ENCODE measurements at regions not wholly inside any gene's neighbourhood (a gene's known extent, or its start where the extent isn't known, plus 50 kb on each side); places are given as distances from the start of the nearest gene placed in this dataset.
"Not testable (repeated sequence)": the region's sequence is repeated elsewhere in the genome, so short reads cannot be mapped to it uniquely, and the experiment has no call there.

- DNase-seq = no peak
Measured at GRCh38 chr12:102726686-102727085, 190.4 kb downstream of the PAH start.

DNA sequence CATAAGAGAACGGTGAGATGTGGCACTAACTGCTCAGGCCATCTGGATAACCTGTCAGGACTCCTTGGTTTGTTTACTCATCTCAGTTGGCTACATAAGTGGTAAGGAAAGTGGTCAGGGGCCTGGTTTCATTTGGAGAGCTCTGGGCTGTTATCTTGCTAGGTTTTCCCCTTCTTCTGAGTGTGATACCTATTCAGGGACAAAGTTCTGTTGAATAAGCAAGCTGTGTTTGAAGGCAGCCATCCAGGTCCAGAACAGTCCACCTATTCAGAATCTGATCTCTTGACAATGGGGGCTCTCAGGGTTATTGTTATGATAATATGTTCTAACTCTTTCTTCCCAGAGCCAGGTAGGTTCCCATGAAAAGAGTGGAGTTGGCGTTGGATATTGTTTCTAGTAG is 194.9 kb downstream of the PAH start:
- no peak for DNase-seq

- no peak for DNase-seq
Measured at GRCh38 chr12:102708108-102708507, 208.9 kb downstream of the PAH start.

DNA sequence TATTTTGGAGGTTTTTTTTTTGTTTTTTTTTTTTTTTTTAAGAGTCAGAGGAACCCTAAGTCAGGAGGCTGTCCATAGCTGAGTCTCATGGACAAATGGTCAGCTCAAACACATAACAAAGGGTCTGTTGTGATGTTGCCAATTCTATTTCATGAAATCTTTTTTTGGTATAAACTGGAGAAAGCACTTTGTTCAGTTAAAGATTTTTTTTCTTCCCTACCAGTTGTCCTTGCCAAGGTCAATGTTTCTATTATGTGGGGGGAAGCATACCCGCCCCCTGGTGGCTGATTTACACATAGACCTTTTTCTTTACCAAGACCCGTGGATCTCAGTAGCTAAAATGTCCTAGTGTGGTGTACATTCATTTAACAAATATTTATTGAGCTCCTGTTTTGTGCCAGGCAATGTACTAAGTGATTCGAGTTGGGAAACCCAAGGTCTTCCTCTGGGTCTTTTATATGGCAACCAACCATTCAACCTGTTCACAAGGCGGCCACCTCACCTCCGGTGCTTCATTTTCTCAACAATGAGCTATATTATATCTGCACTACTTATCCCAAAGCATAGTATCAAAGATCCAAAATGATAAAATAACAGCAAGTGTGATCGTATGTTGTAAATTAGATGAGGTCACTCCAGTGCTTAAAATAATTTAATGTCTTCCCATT is 214.5 kb downstream of the PAH start:
- no peak for DNase-seq

GRCh38 chr12:102696045-102696444 is 215.7 kb upstream of the IGF1 start:
- DNase-seq = no peak

DNA sequence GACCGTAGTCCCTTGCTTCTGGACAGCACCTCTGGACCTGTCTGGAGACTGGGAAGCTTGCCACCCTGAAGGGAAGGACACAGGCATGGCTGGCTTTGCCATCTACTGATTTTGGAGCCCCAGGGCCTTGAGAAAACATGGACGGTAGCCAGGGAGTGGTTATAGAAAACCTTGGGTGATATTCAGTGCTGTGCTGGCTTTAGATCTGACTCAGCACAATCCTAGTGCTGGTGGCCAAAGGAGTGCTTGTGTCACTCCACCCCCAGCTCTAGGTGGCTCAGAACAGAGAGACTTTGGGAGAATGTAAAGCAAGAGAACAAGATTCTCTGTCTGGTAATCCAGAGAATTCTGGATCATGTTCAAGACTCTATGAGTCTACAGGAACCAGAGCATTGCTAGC is 214.5 kb upstream of the IGF1 start:
- DNase-seq = no peak

DNA sequence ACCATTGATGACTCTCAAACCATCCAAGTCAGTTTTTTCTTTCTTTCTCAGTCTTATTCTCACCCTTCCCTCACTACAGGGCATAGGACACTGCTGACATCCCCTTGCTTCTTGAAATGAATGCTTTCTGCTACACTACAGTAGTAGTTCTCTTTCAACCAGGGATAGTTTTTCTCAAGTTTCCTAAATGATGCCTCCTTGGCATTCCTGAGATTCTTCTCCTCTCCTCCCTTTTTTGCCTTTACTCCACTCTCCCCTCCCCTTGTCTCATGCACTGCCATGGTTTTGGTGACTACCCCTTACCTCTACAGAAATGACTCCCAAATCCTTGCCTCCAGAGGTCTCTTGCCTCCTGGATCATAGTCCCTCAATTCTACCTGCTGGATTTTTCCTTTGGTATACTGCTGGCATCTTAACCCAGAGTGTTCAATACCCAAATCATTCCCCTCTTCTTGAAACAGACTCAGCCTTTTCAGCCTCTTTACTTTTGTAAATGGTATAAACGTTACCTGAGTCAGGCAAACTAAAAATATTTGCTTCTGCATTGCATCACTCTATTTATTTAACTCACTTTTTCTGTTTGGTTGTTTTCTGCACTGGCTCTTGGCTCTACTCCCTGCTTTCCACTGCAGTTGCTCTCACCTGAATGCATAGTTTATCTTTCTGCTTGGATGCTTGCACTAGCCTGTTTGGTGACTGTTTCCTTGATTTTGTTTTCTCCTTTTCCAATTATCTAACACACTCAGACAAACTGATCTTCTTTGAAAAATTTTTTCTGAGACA is 211.6 kb upstream of the IGF1 start:
- DNase-seq = no peak

- no peak for DNase-seq
Measured at GRCh38 chr12:102690253-102690652, 209.9 kb upstream of the IGF1 start.

GRCh38 chr12:102689701-102690100 is 209.3 kb upstream of the IGF1 start:
- no peak for DNase-seq

GRCh38 chr12:102687523-102687922 is 207.2 kb upstream of the IGF1 start:
- no peak for DNase-seq

- DNase-seq = no peak
Measured at GRCh38 chr12:102685841-102686240, 205.5 kb upstream of the IGF1 start.

- DNase-seq = no peak
Measured at GRCh38 chr12:102685172-102685571, 204.8 kb upstream of the IGF1 start.

GRCh38 chr12:102682366-102683289 is 202.3 kb upstream of the IGF1 start:
- DNase-seq = no peak

DNA sequence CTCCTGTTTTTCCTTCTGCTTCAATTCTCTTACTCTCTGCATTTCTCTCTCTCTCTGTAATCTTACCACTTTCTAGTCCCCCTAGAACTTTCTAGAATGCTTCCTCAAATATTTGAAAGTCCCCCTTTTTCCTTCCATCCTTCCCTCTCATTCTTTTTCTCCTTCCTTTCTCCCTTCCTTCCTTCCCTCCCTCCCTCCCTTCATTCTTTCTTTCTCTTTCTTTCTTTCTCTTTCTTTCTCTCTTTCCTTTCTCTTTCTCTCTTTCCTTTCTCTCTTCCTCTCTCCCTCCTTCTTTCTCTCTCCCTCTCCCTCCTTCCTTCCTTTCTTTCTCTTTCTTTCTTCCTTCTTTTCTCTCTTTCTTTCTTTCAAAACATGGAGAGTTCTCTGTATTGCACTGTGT is 201.4 kb upstream of the IGF1 start:
- no peak for DNase-seq

- DNase-seq = no peak
Measured at GRCh38 chr12:102681309-102681708, 200.9 kb upstream of the IGF1 start.

GRCh38 chr12:102680304-102680703 is 199.9 kb upstream of the IGF1 start:
- no peak for DNase-seq

DNA sequence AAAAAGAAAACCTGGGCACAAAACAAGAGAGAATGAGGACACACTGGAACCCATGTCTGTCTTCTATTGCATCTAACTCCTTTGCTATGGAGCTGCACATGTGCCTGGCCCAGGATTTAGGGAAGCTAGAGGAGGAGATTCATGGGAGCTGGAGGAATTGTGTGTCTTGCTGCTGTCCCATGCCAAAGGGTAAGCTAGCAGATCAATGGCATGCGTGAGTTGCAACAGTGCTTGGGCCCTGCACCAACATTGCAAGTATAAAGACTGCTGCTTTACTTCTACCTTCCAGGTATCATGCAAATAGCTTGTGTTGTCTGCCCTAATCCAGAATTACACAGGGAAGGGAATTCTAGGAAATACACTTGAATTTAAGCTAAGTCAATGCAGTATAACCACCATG is 196.4 kb upstream of the IGF1 start:
- no peak for DNase-seq

- DNase-seq = no peak
Measured at GRCh38 chr12:102675672-102676071, 195.3 kb upstream of the IGF1 start.

DNA sequence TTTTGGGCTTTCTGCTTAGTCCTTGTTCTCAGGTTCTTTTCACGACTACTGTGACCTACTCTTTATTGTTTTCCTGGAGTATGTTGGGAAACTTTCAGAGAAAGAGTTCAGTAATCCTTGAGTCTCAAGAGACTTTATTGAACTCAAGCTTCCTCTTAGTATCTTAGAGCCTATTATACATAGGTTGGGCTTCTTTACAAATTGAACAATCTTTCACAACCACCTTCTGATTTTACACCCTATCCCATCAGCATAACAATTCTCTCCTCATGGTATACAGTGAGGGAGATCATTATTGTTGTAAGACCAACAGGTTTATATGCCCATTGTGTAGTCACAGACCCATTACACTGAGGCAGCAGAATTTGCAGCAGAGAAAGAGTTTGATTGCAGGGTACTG is 193.2 kb upstream of the IGF1 start:
- DNase-seq = no peak

DNA sequence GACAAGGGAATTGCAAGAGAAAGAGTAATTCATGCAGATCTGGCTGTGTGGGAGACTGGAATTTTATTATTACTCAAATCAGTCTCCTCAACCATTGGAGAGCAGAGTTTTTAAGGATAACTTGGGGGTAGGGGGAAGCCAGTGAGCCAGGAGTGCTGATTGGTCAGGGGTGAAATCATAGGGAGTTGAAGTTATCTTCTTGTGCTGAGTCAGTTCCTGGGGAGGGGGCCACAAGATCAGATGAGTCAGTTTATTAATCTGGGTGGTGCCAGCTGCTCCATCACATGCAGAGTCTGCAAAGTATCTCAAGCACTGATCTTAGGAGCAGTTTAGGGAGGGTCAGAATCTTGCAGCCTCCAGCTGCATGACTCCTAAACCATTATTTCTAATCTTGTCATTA is 191.8 kb upstream of the IGF1 start:
- not testable (repeated sequence) for DNase-seq

DNA sequence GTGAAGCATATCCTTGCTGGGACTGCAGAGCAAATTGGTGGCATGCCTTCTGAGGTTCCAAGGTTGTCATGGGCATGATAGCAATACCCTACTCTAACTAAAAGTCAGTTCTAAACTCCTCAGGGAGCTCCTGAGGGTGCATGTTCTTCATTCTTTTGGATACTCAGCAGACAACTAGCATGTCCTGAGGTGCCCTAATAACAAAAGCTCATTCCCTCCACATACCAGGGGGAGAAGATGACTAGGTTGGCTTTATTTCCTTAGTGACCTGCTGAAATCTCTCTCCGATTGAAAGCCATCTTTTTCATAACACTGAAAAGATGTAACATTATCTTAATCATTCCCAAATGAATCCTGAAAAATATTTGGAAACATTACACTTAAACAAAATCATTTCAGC is 188.7 kb upstream of the IGF1 start:
- no peak for DNase-seq

- not testable (repeated sequence) for DNase-seq
Measured at GRCh38 chr12:102666176-102666575, 185.8 kb upstream of the IGF1 start.

DNA sequence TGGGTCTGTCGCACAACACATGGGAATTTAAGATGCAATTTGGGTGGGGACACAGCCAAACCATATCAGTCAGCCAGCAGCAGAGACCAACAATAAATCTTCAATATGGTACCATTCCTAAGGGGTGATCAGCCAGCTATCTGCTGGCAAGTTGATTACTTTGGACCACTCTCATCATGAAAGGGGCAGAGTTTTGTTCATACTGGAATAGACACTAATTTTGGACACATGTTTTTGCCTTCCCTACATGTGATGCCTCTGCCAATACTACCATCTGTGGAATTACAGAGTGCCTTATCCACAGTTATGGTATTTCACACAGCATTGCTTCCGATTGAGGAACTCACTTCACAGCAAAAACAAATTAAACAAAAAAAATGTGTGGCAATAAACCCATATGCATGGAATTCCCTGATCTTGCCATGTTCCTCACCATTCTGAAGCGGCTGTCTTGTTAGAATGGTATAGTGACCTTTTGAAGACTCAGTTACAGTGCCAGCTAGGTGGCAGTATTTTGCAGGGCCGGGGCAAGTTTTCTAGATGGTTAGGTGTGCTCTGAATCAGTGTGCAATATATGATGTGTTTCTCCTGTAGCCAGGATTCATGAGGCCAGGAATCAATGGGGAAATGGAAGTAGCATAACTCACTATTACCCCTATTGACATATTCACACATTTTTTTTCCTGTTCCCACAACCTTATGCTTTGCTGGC is 179.0 kb upstream of the IGF1 start:
- DNase-seq = no peak
